Kidney tubule cell (primary cell): ENCODE measurements at regions not wholly inside any gene's neighbourhood (a gene's known extent, or its start where the extent isn't known, plus 50 kb on each side); places are given as distances from the start of the nearest gene placed in this dataset.
A peak's percentile ranks its signal among the peaks of the same experiment; 100 is the strongest.

Source experiments
- DNase-seq: peaks from one replicate; pipeline ENCODE4 v3.0.0-alpha.2; 2018; ENCODE audit warnings: low spot score

- no peak for DNase-seq
Observed at GRCh38 chr9:99326917-99327189, 104.8 kb downstream of the SEC61B start.

GRCh38 chr9:99327667-99328066 lies 105.6 kb downstream of the SEC61B start:
- no peak for DNase-seq

- no peak for DNase-seq
Observed at GRCh38 chr9:99335280-99335679, 113.2 kb downstream of the SEC61B start.

GRCh38 chr9:99336005-99336404 lies 113.9 kb downstream of the SEC61B start:
- no peak for DNase-seq

- no peak for DNase-seq
Observed at GRCh38 chr9:99336531-99336930, 114.4 kb downstream of the SEC61B start.

GRCh38 chr9:99340281-99340680 lies 118.2 kb downstream of the SEC61B start:
- DNase-seq: peak; percentile 51

GRCh38 chr9:99341686-99342085 lies 119.6 kb downstream of the SEC61B start:
- DNase-seq: no peak

GRCh38 chr9:99345451-99345850 lies 123.4 kb downstream of the SEC61B start:
- DNase-seq: no peak

- DNase-seq: peak; percentile 39
Observed at GRCh38 chr9:99345942-99346341, 123.9 kb downstream of the SEC61B start.

- DNase-seq: no peak
Observed at GRCh38 chr9:99347568-99347967, 125.5 kb downstream of the SEC61B start.

GRCh38 chr9:99348289-99348688 lies 126.2 kb downstream of the SEC61B start:
- DNase-seq: no peak

- no peak for DNase-seq
Observed at GRCh38 chr9:99349870-99350269, 127.8 kb downstream of the SEC61B start.

- DNase-seq: peak; percentile 22
Observed at GRCh38 chr9:99350461-99350860, 128.4 kb downstream of the SEC61B start.

GRCh38 chr9:99351647-99352046 lies 129.6 kb downstream of the SEC61B start:
- no peak for DNase-seq

GRCh38 chr9:99352826-99353225 lies 130.7 kb downstream of the SEC61B start:
- DNase-seq: no peak

- DNase-seq: no peak
Observed at GRCh38 chr9:99353408-99353807, 131.3 kb downstream of the SEC61B start.

- no peak for DNase-seq
Observed at GRCh38 chr9:99354104-99354503, 132.0 kb downstream of the SEC61B start.

GRCh38 chr9:99356512-99356971 lies 134.5 kb downstream of the SEC61B start:
- DNase-seq: peak; percentile 33

GRCh38 chr9:99357575-99357974 lies 135.5 kb downstream of the SEC61B start:
- no peak for DNase-seq

GRCh38 chr9:99358668-99359067 lies 136.6 kb downstream of the SEC61B start:
- DNase-seq: no peak

GRCh38 chr9:99359336-99359735 lies 137.3 kb downstream of the SEC61B start:
- DNase-seq: no peak

GRCh38 chr9:99360026-99360425 lies 137.9 kb downstream of the SEC61B start:
- DNase-seq: no peak

- DNase-seq: no peak
Observed at GRCh38 chr9:99361817-99362216, 139.7 kb downstream of the SEC61B start.

GRCh38 chr9:99362321-99362720 lies 140.2 kb downstream of the SEC61B start:
- DNase-seq: no peak

- no peak for DNase-seq
Observed at GRCh38 chr9:99363509-99363908, 141.4 kb downstream of the SEC61B start.
